ENCODE measurements at regions not wholly inside any gene's neighbourhood (a gene's known extent, or its start where the extent isn't known, plus 50 kb on each side); places are given as distances from the start of the nearest gene placed in this dataset.

GRCh38 chr4:53929311-53929710 is 135.1 kb downstream of the CHIC2 start:
- DNase-seq, result no peak
- Histone ChIP-seq H3K4me3 (ENCODE audit: low read depth, low read length) (no peak overlapping the region), H3K9me3 (ENCODE audit: control insufficient read depth in 2 of 2, low read length in 2 of 2) (no peaks in the 10 kb centered on the region), H3K27me3 (ENCODE audit: control insufficient read depth, insufficient read depth, low read length) (no peaks in the 10 kb centered on the region), H3K36me3 (ENCODE audit: control insufficient read depth, insufficient read depth, low read length) (no peaks in the 10 kb centered on the region), H3K27ac (ENCODE audit: insufficient read depth, low read length, poor library complexity, severe bottlenecking) (no peak overlapping the region), H3K4me1 (ENCODE audit: control insufficient read depth, insufficient read depth, low read length, poor library complexity, severe bottlenecking) (no peaks in the 10 kb centered on the region)
- ATAC-seq (ENCODE audit: low read depth in 2 of 2), result no peak
- Mint-ChIP-seq H3K36me3 (no peaks in the 10 kb centered on the region), H3K4me3 (no peak overlapping the region), H3K27me3 (peaks cover 12% of the 10 kb centered on the region), H3K27ac (no peak overlapping the region), H3K4me1 (no peaks in the 10 kb centered on the region), H3K9me3 (no peaks in the 10 kb centered on the region)

- DNase-seq (no peak), ATAC-seq (ENCODE audit: low read depth in 2 of 2) (no peak)
- no peaks in the 10 kb centered on the region for H3K4me1 Mint-ChIP-seq
- H3K4me1 ChIP-seq (ENCODE audit: control insufficient read depth, insufficient read depth, low read length, poor library complexity, severe bottlenecking), result no peaks in the 10 kb centered on the region
- H3K27ac Mint-ChIP-seq, result no peak overlapping the region
- H3K27me3 Mint-ChIP-seq, result peaks cover 12% of the 10 kb centered on the region
- H3K9me3 ChIP-seq (ENCODE audit: control insufficient read depth in 2 of 2, low read length in 2 of 2), result no peaks in the 10 kb centered on the region
- no peaks in the 10 kb centered on the region for H3K36me3 ChIP-seq (ENCODE audit: control insufficient read depth, insufficient read depth, low read length)
- H3K27me3 ChIP-seq (ENCODE audit: control insufficient read depth, insufficient read depth, low read length), result no peaks in the 10 kb centered on the region
- H3K27ac ChIP-seq (ENCODE audit: insufficient read depth, low read length, poor library complexity, severe bottlenecking), result no peak overlapping the region
- no peaks in the 10 kb centered on the region for H3K36me3 Mint-ChIP-seq
- no peak overlapping the region for H3K4me3 Mint-ChIP-seq
- no peaks in the 10 kb centered on the region for H3K9me3 Mint-ChIP-seq
- no peak overlapping the region for H3K4me3 ChIP-seq (ENCODE audit: low read depth, low read length)
These were observed 135.6 kb downstream of the CHIC2 start for GRCh38 chr4:53928825-53929224.

- Histone ChIP-seq H3K27ac (ENCODE audit: insufficient read depth, low read length, poor library complexity, severe bottlenecking) (no peak overlapping the region), H3K9me3 (ENCODE audit: control insufficient read depth in 2 of 2, low read length in 2 of 2) (no peaks in the 10 kb centered on the region), H3K36me3 (ENCODE audit: control insufficient read depth, insufficient read depth, low read length) (no peaks in the 10 kb centered on the region), H3K27me3 (ENCODE audit: control insufficient read depth, insufficient read depth, low read length) (no peaks in the 10 kb centered on the region), H3K4me3 (ENCODE audit: low read depth, low read length) (no peak overlapping the region), H3K4me1 (ENCODE audit: control insufficient read depth, insufficient read depth, low read length, poor library complexity, severe bottlenecking) (no peaks in the 10 kb centered on the region)
- no peak for ATAC-seq (ENCODE audit: low read depth in 2 of 2)
- no peaks in the 10 kb centered on the region for H3K9me3 Mint-ChIP-seq
- H3K27ac Mint-ChIP-seq, result no peak overlapping the region
- no peaks in the 10 kb centered on the region for H3K27me3 Mint-ChIP-seq
- no peak overlapping the region for H3K4me3 Mint-ChIP-seq
- no peaks in the 10 kb centered on the region for H3K4me1 Mint-ChIP-seq
- no peaks in the 10 kb centered on the region for H3K36me3 Mint-ChIP-seq
- DNase-seq, result no peak
These were observed 139.3 kb downstream of the CHIC2 start for GRCh38 chr4:53925050-53925605.

- no peak overlapping the region for H3K27ac ChIP-seq (ENCODE audit: insufficient read depth, low read length, poor library complexity, severe bottlenecking)
- H3K9me3 ChIP-seq (ENCODE audit: control insufficient read depth in 2 of 2, low read length in 2 of 2), result no peaks in the 10 kb centered on the region
- DNase-seq (no peak), ATAC-seq (ENCODE audit: low read depth in 2 of 2) (no peak)
- no peaks in the 10 kb centered on the region for H3K36me3 Mint-ChIP-seq
- no peaks in the 10 kb centered on the region for H3K36me3 ChIP-seq (ENCODE audit: control insufficient read depth, insufficient read depth, low read length)
- no peaks in the 10 kb centered on the region for H3K4me1 ChIP-seq (ENCODE audit: control insufficient read depth, insufficient read depth, low read length, poor library complexity, severe bottlenecking)
- H3K4me1 Mint-ChIP-seq, result no peaks in the 10 kb centered on the region
- no peak overlapping the region for H3K4me3 Mint-ChIP-seq
- H3K27me3 ChIP-seq (ENCODE audit: control insufficient read depth, insufficient read depth, low read length), result no peaks in the 10 kb centered on the region
- peaks cover 4% of the 10 kb centered on the region for H3K27me3 Mint-ChIP-seq
- no peak overlapping the region for H3K4me3 ChIP-seq (ENCODE audit: low read depth, low read length)
- H3K27ac Mint-ChIP-seq, result no peak overlapping the region
- H3K9me3 Mint-ChIP-seq, result no peaks in the 10 kb centered on the region
These were observed 139.9 kb downstream of the CHIC2 start for GRCh38 chr4:53924333-53925049.

GRCh38 chr4:53923921-53924320 is 140.5 kb downstream of the CHIC2 start:
- Histone ChIP-seq H3K27ac (ENCODE audit: insufficient read depth, low read length, poor library complexity, severe bottlenecking) (no peak overlapping the region), H3K9me3 (ENCODE audit: control insufficient read depth in 2 of 2, low read length in 2 of 2) (no peaks in the 10 kb centered on the region), H3K4me1 (ENCODE audit: control insufficient read depth, insufficient read depth, low read length, poor library complexity, severe bottlenecking) (no peaks in the 10 kb centered on the region), H3K36me3 (ENCODE audit: control insufficient read depth, insufficient read depth, low read length) (no peaks in the 10 kb centered on the region), H3K4me3 (ENCODE audit: low read depth, low read length) (no peak overlapping the region), H3K27me3 (ENCODE audit: control insufficient read depth, insufficient read depth, low read length) (no peaks in the 10 kb centered on the region)
- Mint-ChIP-seq H3K36me3 (no peaks in the 10 kb centered on the region), H3K9me3 (no peaks in the 10 kb centered on the region), H3K4me3 (no peak overlapping the region), H3K27me3 (peaks cover 4% of the 10 kb centered on the region), H3K4me1 (no peaks in the 10 kb centered on the region), H3K27ac (no peak overlapping the region)
- DNase-seq (no peak), ATAC-seq (ENCODE audit: low read depth in 2 of 2) (no peak)

GRCh38 chr4:53921856-53922255 is 142.5 kb downstream of the CHIC2 start:
- no peak for DNase-seq
- Histone ChIP-seq H3K4me1 (ENCODE audit: control insufficient read depth, insufficient read depth, low read length, poor library complexity, severe bottlenecking) (no peaks in the 10 kb centered on the region), H3K27me3 (ENCODE audit: control insufficient read depth, insufficient read depth, low read length) (no peaks in the 10 kb centered on the region), H3K4me3 (ENCODE audit: low read depth, low read length) (no peak overlapping the region), H3K9me3 (ENCODE audit: control insufficient read depth in 2 of 2, low read length in 2 of 2) (no peaks in the 10 kb centered on the region), H3K27ac (ENCODE audit: insufficient read depth, low read length, poor library complexity, severe bottlenecking) (no peak overlapping the region), H3K36me3 (ENCODE audit: control insufficient read depth, insufficient read depth, low read length) (no peaks in the 10 kb centered on the region)
- Mint-ChIP-seq H3K9me3 (no peaks in the 10 kb centered on the region), H3K4me1 (no peaks in the 10 kb centered on the region), H3K4me3 (no peak overlapping the region), H3K27ac (no peak overlapping the region), H3K27me3 (peaks cover 10% of the 10 kb centered on the region), H3K36me3 (no peaks in the 10 kb centered on the region)
- no peak for ATAC-seq (ENCODE audit: low read depth in 2 of 2)

- no peak overlapping the region for H3K27ac ChIP-seq (ENCODE audit: insufficient read depth, low read length, poor library complexity, severe bottlenecking)
- H3K4me3 ChIP-seq (ENCODE audit: low read depth, low read length), result no peak overlapping the region
- no peak overlapping the region for H3K4me3 Mint-ChIP-seq
- no peaks in the 10 kb centered on the region for H3K36me3 Mint-ChIP-seq
- ATAC-seq (ENCODE audit: low read depth in 2 of 2) (no peak), DNase-seq (no peak)
- H3K27me3 ChIP-seq (ENCODE audit: control insufficient read depth, insufficient read depth, low read length), result no peaks in the 10 kb centered on the region
- H3K4me1 Mint-ChIP-seq, result no peaks in the 10 kb centered on the region
- H3K27me3 Mint-ChIP-seq, result peaks cover 10% of the 10 kb centered on the region
- no peak overlapping the region for H3K27ac Mint-ChIP-seq
- H3K9me3 Mint-ChIP-seq, result no peaks in the 10 kb centered on the region
- H3K36me3 ChIP-seq (ENCODE audit: control insufficient read depth, insufficient read depth, low read length), result no peaks in the 10 kb centered on the region
- H3K4me1 ChIP-seq (ENCODE audit: control insufficient read depth, insufficient read depth, low read length, poor library complexity, severe bottlenecking), result no peaks in the 10 kb centered on the region
- H3K9me3 ChIP-seq (ENCODE audit: control insufficient read depth in 2 of 2, low read length in 2 of 2), result no peaks in the 10 kb centered on the region
These were observed 143.5 kb downstream of the CHIC2 start for GRCh38 chr4:53920883-53921282.

GRCh38 chr4:53920116-53920515 is 144.3 kb downstream of the CHIC2 start:
- Histone ChIP-seq H3K9me3 (ENCODE audit: control insufficient read depth in 2 of 2, low read length in 2 of 2) (no peaks in the 10 kb centered on the region), H3K4me1 (ENCODE audit: control insufficient read depth, insufficient read depth, low read length, poor library complexity, severe bottlenecking) (no peaks in the 10 kb centered on the region), H3K27me3 (ENCODE audit: control insufficient read depth, insufficient read depth, low read length) (no peaks in the 10 kb centered on the region), H3K36me3 (ENCODE audit: control insufficient read depth, insufficient read depth, low read length) (no peaks in the 10 kb centered on the region), H3K27ac (ENCODE audit: insufficient read depth, low read length, poor library complexity, severe bottlenecking) (no peak overlapping the region), H3K4me3 (ENCODE audit: low read depth, low read length) (no peak overlapping the region)
- Mint-ChIP-seq H3K9me3 (no peaks in the 10 kb centered on the region), H3K27ac (no peak overlapping the region), H3K4me3 (no peak overlapping the region), H3K27me3 (peaks cover 10% of the 10 kb centered on the region), H3K36me3 (no peaks in the 10 kb centered on the region), H3K4me1 (no peaks in the 10 kb centered on the region)
- DNase-seq (no peak), ATAC-seq (ENCODE audit: low read depth in 2 of 2) (no peak)

Measured in CD4-positive, CD25-positive, alpha-beta regulatory T cell (primary cell).